DMS53 (cell line): ENCODE measurements at regions not wholly inside any gene's neighbourhood (a gene's known extent, or its start where the extent isn't known, plus 50 kb on each side); places are given as distances from the start of the nearest gene placed in this dataset.
"Not testable (repeated sequence)": the region's sequence is repeated elsewhere in the genome, so short reads cannot be mapped to it uniquely, and the experiment has no call there.

Source experiments
- DNase-seq: peaks from one replicate; lab custom pipeline; 2025; lab: John Stamatoyannopoulos, UW

- no peak for DNase-seq
Measured at GRCh38 chr10:29723726-29724125, 89.0 kb upstream of the SVIL start.

- DNase-seq, result no peak
Measured at GRCh38 chr10:29722777-29723176, 88.0 kb upstream of the SVIL start.

- no peak for DNase-seq
Measured at GRCh38 chr10:29720149-29720548, 85.4 kb upstream of the SVIL start.

GRCh38 chr10:29719281-29719675, 84.5 kb upstream of the SVIL start:
- no peak for DNase-seq

GRCh38 chr10:29715296-29715695, 80.5 kb upstream of the SVIL start:
- no peak for DNase-seq

- DNase-seq, result no peak
Measured at GRCh38 chr10:29714096-29714874, 79.5 kb upstream of the SVIL start.

GRCh38 chr10:29713450-29713849, 78.7 kb upstream of the SVIL start:
- DNase-seq, result no peak

- DNase-seq, result peak; percentile 94
Measured at GRCh38 chr10:29712108-29712507, 77.3 kb upstream of the SVIL start.

GRCh38 chr10:29710128-29710527, 75.4 kb upstream of the SVIL start:
- DNase-seq, result no peak

- DNase-seq, result no peak
Measured at GRCh38 chr10:29709484-29710002, 74.8 kb upstream of the SVIL start.

GRCh38 chr10:29703271-29703670, 68.5 kb upstream of the SVIL start:
- peak; percentile 33 for DNase-seq

- peak; percentile 32 for DNase-seq
Measured at GRCh38 chr10:29702273-29703164, 67.7 kb upstream of the SVIL start.

GRCh38 chr10:29701306-29701705, 66.5 kb upstream of the SVIL start:
- no peak for DNase-seq

- DNase-seq, result no peak
Measured at GRCh38 chr10:29699621-29700020, 64.8 kb upstream of the SVIL start.

GRCh38 chr10:29698773-29699490, 64.2 kb upstream of the SVIL start:
- DNase-seq, result no peak

- not testable (repeated sequence) for DNase-seq
Measured at GRCh38 chr10:29696581-29696980, 61.8 kb upstream of the SVIL start.

GRCh38 chr10:29694121-29694520, 59.4 kb upstream of the SVIL start:
- DNase-seq, result no peak

- DNase-seq, result peak; percentile 25
Measured at GRCh38 chr10:29692121-29692539, 57.4 kb upstream of the SVIL start.

GRCh38 chr10:29691564-29692072, 56.8 kb upstream of the SVIL start:
- no peak for DNase-seq

- peak; percentile 42 for DNase-seq
Measured at GRCh38 chr10:29689001-29689400, 54.2 kb upstream of the SVIL start.

- DNase-seq, result no peak
Measured at GRCh38 chr10:29688230-29688661, 53.5 kb upstream of the SVIL start.
